ENCODE measurements at regions not wholly inside any gene's neighbourhood (a gene's known extent, or its start where the extent isn't known, plus 50 kb on each side); places are given as distances from the start of the nearest gene placed in this dataset.

DNA sequence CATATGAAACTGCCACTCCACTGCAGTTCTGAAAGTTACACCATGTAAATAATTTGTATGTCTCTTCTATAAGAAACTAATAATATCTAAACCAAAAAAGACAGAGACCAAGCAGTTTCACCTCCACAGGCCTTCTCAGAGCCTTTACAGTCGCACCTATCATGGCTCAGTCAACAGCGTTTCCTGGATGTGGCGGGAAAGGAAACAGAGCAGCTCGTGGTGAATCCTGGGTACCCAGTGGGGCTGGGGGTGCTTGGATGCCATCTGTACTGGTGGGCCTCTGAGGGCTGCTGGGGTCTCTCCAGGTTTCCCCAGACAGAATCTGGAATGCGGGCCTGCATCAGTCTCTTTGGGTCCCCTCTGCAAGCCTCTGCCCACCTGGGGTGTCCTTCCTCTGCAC, 100.2 kb upstream of the CASZ1 start:
- no peak for DNase-seq
- Histone ChIP-seq H3K36me3 (ENCODE audit: control insufficient read depth in 4 of 4, insufficient read depth in 4 of 4, low read length in 3 of 4) (no peaks in the 10 kb centered on the region), H3K27me3 (replicated peaks in 2 of 5; ENCODE audit: control insufficient read depth in 4 of 5, insufficient read depth in 5 of 5, low read length in 4 of 5) (no peaks in the 10 kb centered on the region), H3K4me1 (ENCODE audit: control extremely low read depth in 1 of 4, control insufficient read depth in 4 of 4, insufficient read depth in 4 of 4, low read length in 3 of 4) (peaks cover 0 to 31% (median 17%) of the 10 kb centered on the region in 4 experiments), H3K27ac (ENCODE audit: insufficient read depth in 1 of 2, low read depth in 1 of 2, low read length in 2 of 2, poor library complexity in 1 of 2, severe bottlenecking in 2 of 2) (no peak overlapping the region), H3K9me3 (ENCODE audit: control extremely low read depth in 1 of 5, control insufficient read depth in 4 of 5, insufficient read depth in 2 of 5, low read depth in 1 of 5, low read length in 4 of 5) (no peaks in the 10 kb centered on the region), H3K4me3 (ENCODE audit: control insufficient read depth in 1 of 7, extremely low read depth in 1 of 7, insufficient read depth in 4 of 7, low read depth in 2 of 7, low read length in 6 of 7) (no peak overlapping the region)
- 94% methylated on average over 4 of the region's 5 CpGs for WGBS (ENCODE audit: insufficient coverage)
- ChIA-PET CTCF (interaction anchor here (1.2 to 1.5 kb wide), 2 partner anchors 10 to 27 kb away, joined by 3 to 4 read pairs; no protein-coding TSS in a partner anchor), POLR2A (no interaction called here)

DNA sequence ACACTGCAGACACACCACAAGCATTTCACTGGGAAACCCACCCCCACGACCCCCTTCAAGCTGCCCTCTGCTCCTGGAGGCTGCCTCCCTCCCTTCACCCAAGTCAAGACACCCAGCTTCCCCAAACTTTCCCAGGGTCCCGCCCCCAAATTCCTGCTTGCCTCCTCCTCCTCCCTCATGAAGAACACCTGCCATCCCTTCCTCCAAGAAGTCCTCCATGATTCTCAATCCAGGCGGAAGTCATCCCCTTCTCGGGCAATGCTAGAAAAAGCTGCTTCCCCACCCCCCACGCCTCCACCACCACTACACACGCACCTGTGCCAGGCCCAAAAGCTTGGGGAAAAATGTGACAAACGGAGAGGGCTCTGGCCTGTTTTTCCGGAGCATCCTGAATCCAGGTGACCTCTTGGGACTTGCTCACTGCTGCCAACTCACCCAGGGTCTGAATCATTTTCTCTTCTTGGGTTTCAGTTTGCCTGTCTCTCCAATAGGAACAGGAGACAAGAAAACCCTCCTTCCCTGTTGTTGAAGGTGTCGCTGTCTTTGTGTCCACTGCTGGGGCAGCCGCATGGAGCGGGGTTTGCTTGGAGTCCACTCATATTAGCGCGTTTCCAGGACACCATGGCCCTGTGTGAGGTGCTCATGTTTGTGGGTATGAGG, 101.0 kb upstream of the CASZ1 start:
- H3K4me3 ChIP-seq (ENCODE audit: control insufficient read depth in 1 of 7, extremely low read depth in 1 of 7, insufficient read depth in 4 of 7, low read depth in 2 of 7, low read length in 6 of 7), result no peak overlapping the region
- no peaks in the 10 kb centered on the region for H3K27me3 ChIP-seq (replicated peaks in 2 of 5; ENCODE audit: control insufficient read depth in 4 of 5, insufficient read depth in 5 of 5, low read length in 4 of 5)
- H3K36me3 ChIP-seq (ENCODE audit: control insufficient read depth in 4 of 4, insufficient read depth in 4 of 4, low read length in 3 of 4), result no peaks in the 10 kb centered on the region
- H3K9me3 ChIP-seq (ENCODE audit: control extremely low read depth in 1 of 5, control insufficient read depth in 4 of 5, insufficient read depth in 2 of 5, low read depth in 1 of 5, low read length in 4 of 5), result no peaks in the 10 kb centered on the region
- no peak overlapping the region for H3K27ac ChIP-seq (ENCODE audit: insufficient read depth in 1 of 2, low read depth in 1 of 2, low read length in 2 of 2, poor library complexity in 1 of 2, severe bottlenecking in 2 of 2)
- H3K4me1 ChIP-seq (ENCODE audit: control extremely low read depth in 1 of 4, control insufficient read depth in 4 of 4, insufficient read depth in 4 of 4, low read length in 3 of 4), result peaks cover 0 to 39% (median 19%) of the 10 kb centered on the region in 4 experiments
- CTCF ChIA-PET, result interaction anchor here (0.6 to 1.5 kb wide), 4 partner anchors 10 to 780 kb away, joined by 3 to 5 read pairs (median 4); no protein-coding TSS in a partner anchor
- DNase-seq, result no peak
- POLR2A ChIA-PET, result no interaction called here
- WGBS (ENCODE audit: insufficient coverage), result 92% methylated on average over 7 of the region's 13 CpGs

DNA sequence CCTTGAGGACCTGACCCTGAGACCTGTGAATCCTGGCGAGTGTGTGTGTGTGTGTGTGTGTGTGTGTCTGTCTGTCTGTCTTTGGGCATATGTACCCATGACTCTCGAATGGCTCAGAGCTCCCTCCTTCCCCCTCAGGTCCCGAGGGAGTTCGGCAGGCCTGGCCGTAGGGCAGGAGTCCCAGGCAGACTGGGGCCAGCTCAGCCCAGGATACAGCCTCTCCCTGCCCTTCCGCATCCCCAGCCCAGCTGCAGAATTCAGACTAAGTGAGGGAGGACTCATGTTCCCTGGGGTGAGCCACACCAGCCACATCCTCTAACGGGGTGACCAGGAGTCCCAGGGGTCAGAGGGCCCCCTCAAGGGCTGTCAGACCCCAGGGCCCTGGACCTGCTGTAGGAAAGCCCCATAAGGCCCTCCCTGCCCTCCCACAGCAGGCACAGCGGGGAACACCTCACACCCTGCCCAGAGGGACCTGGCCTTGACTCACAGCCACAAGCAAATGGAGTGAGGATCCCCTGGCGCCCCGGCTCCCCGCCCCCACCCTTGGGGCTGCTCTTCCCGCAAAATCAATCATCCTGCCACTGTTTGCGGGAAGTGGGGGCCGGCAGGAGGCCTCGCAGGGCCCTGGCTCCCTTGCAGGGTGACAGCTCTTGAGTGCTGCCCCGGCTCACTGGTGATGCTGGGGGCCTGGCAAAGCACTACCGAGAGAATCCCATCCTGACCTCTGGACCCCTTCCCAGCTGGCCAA, 101.7 kb upstream of the CASZ1 start:
- Histone ChIP-seq H3K4me1 (ENCODE audit: control extremely low read depth in 1 of 4, control insufficient read depth in 4 of 4, insufficient read depth in 4 of 4, low read length in 3 of 4) (peaks cover 0 to 40% (median 19%) of the 10 kb centered on the region in 4 experiments), H3K4me3 (ENCODE audit: control insufficient read depth in 1 of 7, extremely low read depth in 1 of 7, insufficient read depth in 4 of 7, low read depth in 2 of 7, low read length in 6 of 7) (no peak overlapping the region), H3K27me3 (replicated peaks in 2 of 5; ENCODE audit: control insufficient read depth in 4 of 5, insufficient read depth in 5 of 5, low read length in 4 of 5) (no peaks in the 10 kb centered on the region), H3K9me3 (ENCODE audit: control extremely low read depth in 1 of 5, control insufficient read depth in 4 of 5, insufficient read depth in 2 of 5, low read depth in 1 of 5, low read length in 4 of 5) (no peaks in the 10 kb centered on the region), H3K36me3 (ENCODE audit: control insufficient read depth in 4 of 4, insufficient read depth in 4 of 4, low read length in 3 of 4) (no peaks in the 10 kb centered on the region), H3K27ac (ENCODE audit: insufficient read depth in 1 of 2, low read depth in 1 of 2, low read length in 2 of 2, poor library complexity in 1 of 2, severe bottlenecking in 2 of 2) (no peak overlapping the region)
- WGBS (ENCODE audit: insufficient coverage), result 29% methylated on average over 14 of the region's 17 CpGs
- POLR2A ChIA-PET, result no interaction called here
- DNase-seq, result peak in 2 of 3 donors; percentile 55 to 61
- CTCF ChIA-PET, result interaction anchor here (0.6 to 1.5 kb wide), 5 partner anchors 11 to 779 kb away, joined by 3 to 5 read pairs (median 3); no protein-coding TSS in a partner anchor

DNA sequence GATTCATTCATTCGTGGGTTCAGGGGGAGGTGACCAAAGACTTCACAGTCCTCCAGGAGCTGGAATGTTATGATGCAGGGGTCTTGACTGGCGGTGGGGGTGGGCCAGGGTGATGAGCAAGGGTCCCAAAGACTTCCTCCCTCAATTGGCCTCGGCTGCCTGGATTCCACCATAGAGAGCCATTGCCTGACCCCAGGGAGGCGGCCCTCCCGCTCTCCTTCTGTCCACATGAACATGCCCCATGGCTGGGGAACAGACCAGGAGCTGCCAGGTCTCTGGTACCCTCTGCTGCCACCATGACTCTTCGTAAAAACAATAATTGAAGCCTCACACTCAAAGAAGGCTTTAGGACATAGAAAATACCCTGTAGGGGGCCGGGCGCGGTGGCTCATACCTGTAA, 102.5 kb upstream of the CASZ1 start:
- Histone ChIP-seq H3K27me3 (replicated peaks in 2 of 5; ENCODE audit: control insufficient read depth in 4 of 5, insufficient read depth in 5 of 5, low read length in 4 of 5) (no peaks in the 10 kb centered on the region), H3K36me3 (ENCODE audit: control insufficient read depth in 4 of 4, insufficient read depth in 4 of 4, low read length in 3 of 4) (no peaks in the 10 kb centered on the region), H3K27ac (ENCODE audit: insufficient read depth in 1 of 2, low read depth in 1 of 2, low read length in 2 of 2, poor library complexity in 1 of 2, severe bottlenecking in 2 of 2) (no peak overlapping the region), H3K4me1 (ENCODE audit: control extremely low read depth in 1 of 4, control insufficient read depth in 4 of 4, insufficient read depth in 4 of 4, low read length in 3 of 4) (peaks cover 0 to 47% (median 23%) of the 10 kb centered on the region in 4 experiments), H3K9me3 (ENCODE audit: control extremely low read depth in 1 of 5, control insufficient read depth in 4 of 5, insufficient read depth in 2 of 5, low read depth in 1 of 5, low read length in 4 of 5) (no peaks in the 10 kb centered on the region), H3K4me3 (ENCODE audit: control insufficient read depth in 1 of 7, extremely low read depth in 1 of 7, insufficient read depth in 4 of 7, low read depth in 2 of 7, low read length in 6 of 7) (no peak overlapping the region)
- ChIA-PET CTCF (interaction anchor here (1.0 kb wide), 3 partner anchors 11 to 35 kb away, joined by 3 to 4 read pairs (median 3); no protein-coding TSS in a partner anchor), POLR2A (no interaction called here)
- WGBS (ENCODE audit: insufficient coverage), result 89% methylated on average over 8 of the region's 9 CpGs
- no peak for DNase-seq

DNA sequence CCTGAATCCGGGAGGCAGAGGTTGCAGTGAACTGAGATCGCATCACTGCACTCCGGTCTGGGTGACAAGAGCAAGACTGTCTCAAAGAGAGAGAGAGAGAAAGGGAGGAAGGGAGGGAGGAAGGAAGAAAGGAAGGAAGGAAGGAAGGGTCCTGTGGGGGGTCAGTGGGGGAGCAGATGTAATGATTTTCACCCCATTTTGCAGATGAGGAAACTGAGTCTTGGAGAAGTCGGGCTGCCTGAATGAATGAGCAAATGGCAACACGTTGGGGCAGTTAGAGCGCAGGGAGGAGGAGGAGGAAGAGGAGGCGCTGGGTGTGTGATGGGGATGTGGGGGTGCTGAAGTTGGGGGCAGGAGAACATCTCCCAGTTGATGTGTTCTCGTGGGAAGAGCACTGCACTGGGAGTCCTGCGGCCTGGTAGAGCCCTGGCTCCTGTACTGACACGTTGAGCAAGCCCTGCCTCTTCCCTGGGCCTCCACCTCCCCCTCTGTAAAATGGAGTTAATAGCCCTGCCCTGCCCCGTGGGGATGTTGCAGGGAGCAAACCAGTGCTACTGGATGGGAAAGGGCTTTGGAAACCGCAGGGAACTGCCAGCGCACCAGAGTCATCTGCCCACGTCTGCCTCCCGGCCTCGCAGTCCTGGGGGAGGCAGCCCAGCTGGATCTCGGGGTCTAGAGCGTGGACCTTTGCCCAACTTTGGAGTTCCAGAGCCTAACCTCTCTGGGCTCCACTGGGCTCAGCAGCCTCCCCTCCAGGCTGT, 103.2 kb upstream of the CASZ1 start:
- WGBS (ENCODE audit: insufficient coverage), result 93% methylated on average over 11 of the region's 18 CpGs

DNA sequence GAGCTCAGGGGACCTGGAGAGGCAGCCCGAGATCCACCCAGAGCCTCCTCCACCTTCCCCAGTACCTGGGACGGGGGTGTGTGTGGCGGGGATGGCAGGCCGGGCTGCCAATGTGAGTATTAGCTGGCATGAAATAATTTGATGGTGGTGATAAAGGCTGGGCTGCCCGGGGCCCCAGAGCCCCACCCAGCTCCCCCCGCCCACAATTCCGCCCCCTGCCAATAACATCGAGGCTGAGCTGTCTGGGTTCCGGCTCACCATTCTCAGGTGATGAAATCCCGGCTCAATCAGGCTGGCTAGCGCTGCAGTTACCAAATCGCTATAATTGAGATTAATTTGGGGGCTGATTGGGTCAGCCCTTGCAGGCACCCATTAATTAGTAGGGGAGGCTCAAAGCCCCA, 103.8 kb upstream of the CASZ1 start:
- Histone ChIP-seq H3K27ac (ENCODE audit: insufficient read depth in 1 of 2, low read depth in 1 of 2, low read length in 2 of 2, poor library complexity in 1 of 2, severe bottlenecking in 2 of 2) (no peak overlapping the region), H3K27me3 (replicated peaks in 2 of 5; ENCODE audit: control insufficient read depth in 4 of 5, insufficient read depth in 5 of 5, low read length in 4 of 5) (no peaks in the 10 kb centered on the region), H3K9me3 (ENCODE audit: control extremely low read depth in 1 of 5, control insufficient read depth in 4 of 5, insufficient read depth in 2 of 5, low read depth in 1 of 5, low read length in 4 of 5) (no peaks in the 10 kb centered on the region), H3K4me3 (ENCODE audit: control insufficient read depth in 1 of 7, extremely low read depth in 1 of 7, insufficient read depth in 4 of 7, low read depth in 2 of 7, low read length in 6 of 7) (no peak overlapping the region), H3K36me3 (ENCODE audit: control insufficient read depth in 4 of 4, insufficient read depth in 4 of 4, low read length in 3 of 4) (no peaks in the 10 kb centered on the region), H3K4me1 (ENCODE audit: control extremely low read depth in 1 of 4, control insufficient read depth in 4 of 4, insufficient read depth in 4 of 4, low read length in 3 of 4) (peaks cover under 1 to 59% (median 33%) of the 10 kb centered on the region in 4 experiments)
- no peak for DNase-seq
- ChIA-PET CTCF (interaction anchor here (0.6 to 1.9 kb wide), 5 partner anchors 10 to 38 kb away, joined by 3 to 7 read pairs (median 4); no protein-coding TSS in a partner anchor), POLR2A (no interaction called here)
- WGBS (ENCODE audit: insufficient coverage), result 93% methylated on average over 8 of the region's 12 CpGs

More for the DNA sequence above, 103.2 kb upstream of the CASZ1 start:
- Histone ChIP-seq H3K9me3 (ENCODE audit: control extremely low read depth in 1 of 5, control insufficient read depth in 4 of 5, insufficient read depth in 2 of 5, low read depth in 1 of 5, low read length in 4 of 5) (no peaks in the 10 kb centered on the region), H3K36me3 (ENCODE audit: control insufficient read depth in 4 of 4, insufficient read depth in 4 of 4, low read length in 3 of 4) (no peaks in the 10 kb centered on the region), H3K27ac (ENCODE audit: insufficient read depth in 1 of 2, low read depth in 1 of 2, low read length in 2 of 2, poor library complexity in 1 of 2, severe bottlenecking in 2 of 2) (no peak overlapping the region), H3K4me1 (ENCODE audit: control extremely low read depth in 1 of 4, control insufficient read depth in 4 of 4, insufficient read depth in 4 of 4, low read length in 3 of 4) (peaks cover 0 to 55% (median 29%) of the 10 kb centered on the region in 4 experiments), H3K27me3 (replicated peaks in 2 of 5; ENCODE audit: control insufficient read depth in 4 of 5, insufficient read depth in 5 of 5, low read length in 4 of 5) (no peaks in the 10 kb centered on the region), H3K4me3 (ENCODE audit: control insufficient read depth in 1 of 7, extremely low read depth in 1 of 7, insufficient read depth in 4 of 7, low read depth in 2 of 7, low read length in 6 of 7) (no peak overlapping the region)
- DNase-seq, result no peak
- POLR2A ChIA-PET, result no interaction called here
- CTCF ChIA-PET, result interaction anchor here (0.6 to 1.9 kb wide), 7 partner anchors 10 to 39 kb away, joined by 3 to 7 read pairs (median 4); no protein-coding TSS in a partner anchor
